BLaER1 treated with 17β-estradiol and CSF1 and Interleukin-3, amounts not matched to agents 10 nM and 100 nM (cell line): ENCODE measurements at regions not wholly inside any gene's neighbourhood (a gene's known extent, or its start where the extent isn't known, plus 50 kb on each side); places are given as distances from the start of the nearest gene placed in this dataset.
"Not testable (repeated sequence)": the region's sequence is repeated elsewhere in the genome, so short reads cannot be mapped to it uniquely, and the experiment has no call there.

Experiments used
- H3K27ac ChIP-seq, 11 experiments: shearing (Covaris generic); formaldehyde crosslinking; 2 replicates each; pipeline ENCODE4 v1.8.1; 2022
- H3K27me3 ChIP-seq, 11 experiments: shearing (Covaris generic); formaldehyde crosslinking; 2 replicates each; pipeline ENCODE4 v1.8.1; 2022
- H3K36me3 ChIP-seq, 11 experiments: shearing (Covaris generic); formaldehyde crosslinking; 2 replicates each; pipeline ENCODE4 v1.8.1; 2022
- H3K4me1 ChIP-seq, 10 experiments: shearing (Covaris generic); formaldehyde crosslinking; 2 replicates each; pipeline ENCODE4 v1.8.1; 2022
- H3K4me2 ChIP-seq, 11 experiments: shearing (Covaris generic); formaldehyde crosslinking; 2 replicates each; pipeline ENCODE4 v1.8.1; 2022
- H3K4me3 ChIP-seq, 10 experiments: shearing (Covaris generic); formaldehyde crosslinking; 2 replicates each; pipeline ENCODE4 v1.8.1; 2022
- H3K9ac ChIP-seq, 11 experiments: shearing (Covaris generic); formaldehyde crosslinking; 2 replicates each; pipeline ENCODE4 v1.8.1; 2022
- H3K9me3 ChIP-seq, 11 experiments: shearing (Covaris generic); formaldehyde crosslinking; replicated peaks in 1 of 11; 2 replicates each; pipeline ENCODE4 v1.8.1; 2022
- H4K20me1 ChIP-seq, 11 experiments: shearing (Covaris generic); formaldehyde crosslinking; 2 replicates each; pipeline ENCODE4 v1.8.1; 2022
- Cebpa-rat ChIP-seq, 11 experiments: shearing (Covaris generic); IDR thresholded peaks; 2 replicates each; pipeline ENCODE4 v1.8.1; 2022

DNA sequence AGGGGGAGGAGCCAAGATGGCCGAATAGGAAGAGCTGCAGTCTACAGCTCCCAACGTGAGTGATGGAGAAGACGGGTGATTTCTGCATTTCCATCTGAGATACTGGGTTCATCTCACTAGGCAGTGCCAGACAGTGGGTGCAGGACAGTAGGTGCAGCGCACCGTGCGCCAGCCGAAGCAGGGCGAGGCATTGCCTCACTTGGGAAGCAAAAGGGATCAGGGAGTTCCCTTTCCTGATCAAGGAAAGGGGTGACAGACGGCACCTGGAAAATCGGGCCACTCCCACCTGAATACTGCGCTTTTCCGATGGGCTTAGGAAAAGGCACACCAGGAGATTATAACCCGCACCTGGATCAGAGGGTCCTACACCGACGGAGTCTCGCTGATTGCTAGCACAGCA is 121.1 kb upstream of the SESTD1 start:
- H3K9ac ChIP-seq, H4K20me1 ChIP-seq, H3K4me2 ChIP-seq, H3K4me1 ChIP-seq, H3K27me3 ChIP-seq, H3K27ac ChIP-seq, H3K4me3 ChIP-seq, H3K36me3 ChIP-seq: not testable (repeated sequence)
- peaks cover 0 to 15% (median 6%) of the 10 kb centered on the region in 11 experiments; a peak in 14 of 22 replicates for H3K9me3 ChIP-seq

GRCh38 chr2:179383975-179384374 is 119.3 kb upstream of the SESTD1 start:
- TF ChIP-seq Cebpa-rat (IDR thresholded peaks at IDR 0.05) = no peak
- Histone ChIP-seq H3K9me3 (peaks cover 0 to 15% (median 6%) of the 10 kb centered on the region in 11 experiments; a peak in 14 of 22 replicates), H4K20me1 (no peaks in the 10 kb centered on the region), H3K4me2 (no peak overlapping the region), H3K27ac (no peak overlapping the region), H3K36me3 (no peaks in the 10 kb centered on the region), H3K27me3 (no peaks in the 10 kb centered on the region), H3K9ac (no peak overlapping the region), H3K4me3 (no peak overlapping the region), H3K4me1 (no peaks in the 10 kb centered on the region)

GRCh38 chr2:179377296-179377695 is 112.7 kb upstream of the SESTD1 start:
- Histone ChIP-seq H3K4me1 (no peaks in the 10 kb centered on the region), H3K36me3 (no peaks in the 10 kb centered on the region), H3K4me3 (no peak overlapping the region), H4K20me1 (no peaks in the 10 kb centered on the region), H3K9ac (no peak overlapping the region), H3K27me3 (no peaks in the 10 kb centered on the region), H3K9me3 (no peaks in the 10 kb centered on the region; a peak in 2 of 22 replicates), H3K4me2 (no peak overlapping the region), H3K27ac (no peak overlapping the region)
- TF ChIP-seq Cebpa-rat (IDR thresholded peaks at IDR 0.05) = no peak

- Histone ChIP-seq H3K4me2 (no peak overlapping the region), H3K9ac (no peak overlapping the region), H3K9me3 (no peaks in the 10 kb centered on the region; a peak in 2 of 22 replicates), H3K4me1 (no peaks in the 10 kb centered on the region), H3K4me3 (no peak overlapping the region), H4K20me1 (no peaks in the 10 kb centered on the region), H3K36me3 (no peaks in the 10 kb centered on the region), H3K27ac (no peak overlapping the region), H3K27me3 (no peaks in the 10 kb centered on the region)
- TF ChIP-seq Cebpa-rat (IDR thresholded peaks at IDR 0.05) = no peak
These were observed 112.2 kb upstream of the SESTD1 start for GRCh38 chr2:179376881-179377280.

DNA sequence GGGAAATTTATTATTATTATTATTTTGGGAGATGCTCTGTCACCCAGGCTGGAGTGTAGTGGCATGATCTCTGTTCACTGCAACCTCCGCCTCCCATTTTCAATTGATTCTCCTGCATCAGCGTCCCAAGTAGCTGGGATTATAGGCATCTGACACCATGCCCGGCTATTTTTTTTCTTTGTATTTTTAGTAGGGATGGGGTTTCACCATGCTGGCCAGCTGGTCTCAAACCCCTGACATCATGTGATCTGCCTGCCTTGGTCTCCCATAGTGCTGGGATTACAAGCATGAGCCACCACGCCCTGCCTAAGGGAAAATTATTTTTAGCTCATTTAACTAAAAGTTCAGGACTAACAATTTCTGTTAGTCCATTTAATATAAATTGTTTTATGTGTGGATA is 109.2 kb upstream of the SESTD1 start:
- no peaks in the 10 kb centered on the region; a peak in 2 of 22 replicates for H3K9me3 ChIP-seq
- H3K4me3 ChIP-seq = no peak overlapping the region
- no peak overlapping the region for H3K9ac ChIP-seq
- peaks cover 0 to 9% (median 0%) of the 10 kb centered on the region in 10 experiments; a peak in 3 of 20 replicates for H3K4me1 ChIP-seq
- H3K27ac ChIP-seq = no peak overlapping the region
- H3K27me3 ChIP-seq = no peaks in the 10 kb centered on the region
- H3K4me2 ChIP-seq = no peak overlapping the region
- H4K20me1 ChIP-seq = no peaks in the 10 kb centered on the region
- no peaks in the 10 kb centered on the region for H3K36me3 ChIP-seq
- TF ChIP-seq Cebpa-rat (IDR thresholded peaks at IDR 0.05) = no peak

DNA sequence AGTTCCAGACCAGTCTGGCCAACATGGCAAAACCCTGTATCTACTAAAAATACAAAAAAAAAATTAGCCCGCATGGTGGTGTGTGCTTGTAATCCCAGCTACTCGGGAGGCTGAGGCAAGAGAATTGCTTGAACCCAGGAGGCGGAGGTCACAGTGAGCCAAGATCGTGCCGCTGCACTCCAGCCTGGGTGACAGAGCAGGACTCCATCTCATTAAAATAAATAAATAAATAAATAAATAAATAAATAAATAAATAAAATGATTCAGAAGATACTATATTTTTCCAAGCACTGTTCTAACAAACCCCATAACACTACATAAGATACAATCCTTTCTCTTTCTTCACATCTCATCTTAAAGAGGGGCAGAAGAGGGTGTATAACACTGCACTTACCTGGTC is 100.9 kb upstream of the SESTD1 start:
- H3K4me2 ChIP-seq, H3K27ac ChIP-seq, H3K27me3 ChIP-seq, H3K9ac ChIP-seq, H3K36me3 ChIP-seq, H3K4me1 ChIP-seq, H3K9me3 ChIP-seq, H3K4me3 ChIP-seq, H4K20me1 ChIP-seq: not testable (repeated sequence)

DNA sequence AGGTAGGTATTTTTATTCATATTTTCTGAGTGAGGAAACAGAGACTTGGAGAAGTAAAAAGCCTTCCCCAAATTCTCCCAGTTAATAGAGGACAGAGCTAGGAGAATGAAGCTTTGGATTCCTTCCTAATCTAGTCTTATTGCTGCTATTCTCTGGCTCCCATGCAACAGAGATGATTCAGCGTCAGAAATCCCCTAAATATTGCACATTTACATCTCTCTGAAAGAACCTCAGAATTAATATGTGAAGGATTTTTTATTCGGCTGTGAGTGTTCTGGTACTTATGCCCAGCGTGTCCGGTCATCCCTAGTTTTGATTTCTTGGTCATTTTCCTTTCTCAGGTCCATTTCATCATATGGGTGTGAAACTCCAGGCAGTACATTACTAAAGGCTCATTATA is 91.2 kb upstream of the SESTD1 start:
- H3K4me3 ChIP-seq = no peak overlapping the region
- TF ChIP-seq Cebpa-rat (IDR thresholded peaks at IDR 0.05) = no peak
- H3K9ac ChIP-seq = no peak overlapping the region
- peaks cover 0 to 3% (median 0%) of the 10 kb centered on the region in 10 experiments; a peak in 1 of 20 replicates for H3K4me1 ChIP-seq
- H4K20me1 ChIP-seq = no peaks in the 10 kb centered on the region
- H3K27ac ChIP-seq = no peak overlapping the region
- no peaks in the 10 kb centered on the region for H3K27me3 ChIP-seq
- H3K4me2 ChIP-seq = no peak overlapping the region
- no peaks in the 10 kb centered on the region for H3K9me3 ChIP-seq
- H3K36me3 ChIP-seq = no peaks in the 10 kb centered on the region

GRCh38 chr2:179354739-179355537 is 90.3 kb upstream of the SESTD1 start:
- Histone ChIP-seq H3K9ac (no peak overlapping the region), H4K20me1 (no peaks in the 10 kb centered on the region), H3K9me3 (no peaks in the 10 kb centered on the region), H3K27ac (no peak overlapping the region), H3K4me1 (peaks cover 4 to 8% (median 7%) of the 10 kb centered on the region in 10 experiments; a peak in 15 of 20 replicates), H3K36me3 (no peaks in the 10 kb centered on the region), H3K4me3 (no peak overlapping the region), H3K27me3 (no peaks in the 10 kb centered on the region), H3K4me2 (no peak overlapping the region)
- no peak for TF ChIP-seq Cebpa-rat (IDR thresholded peaks at IDR 0.05)

GRCh38 chr2:179354296-179354695 is 89.7 kb upstream of the SESTD1 start:
- no peak for TF ChIP-seq Cebpa-rat (IDR thresholded peaks at IDR 0.05)
- peaks cover 4 to 14% (median 13%) of the 10 kb centered on the region in 10 experiments; a peak in 15 of 20 replicates for H3K4me1 ChIP-seq
- H3K27me3 ChIP-seq = no peaks in the 10 kb centered on the region

GRCh38 chr2:179352181-179352580 is 87.5 kb upstream of the SESTD1 start:
- no peaks in the 10 kb centered on the region for H3K9me3 ChIP-seq
- H3K4me3 ChIP-seq = no peak overlapping the region
- no peak overlapping the region for H3K27ac ChIP-seq
- TF ChIP-seq Cebpa-rat (IDR thresholded peaks at IDR 0.05) = no peak
- H3K4me1 ChIP-seq = peaks cover 4 to 20% (median 16%) of the 10 kb centered on the region in 10 experiments; a peak in 15 of 20 replicates
- no peak overlapping the region for H3K9ac ChIP-seq
- H3K27me3 ChIP-seq = no peaks in the 10 kb centered on the region
- no peaks in the 10 kb centered on the region for H3K36me3 ChIP-seq
- no peak overlapping the region for H3K4me2 ChIP-seq
- no peaks in the 10 kb centered on the region for H4K20me1 ChIP-seq

More at GRCh38 chr2:179354296-179354695, 89.7 kb upstream of the SESTD1 start:
- Histone ChIP-seq H3K4me3 (no peak overlapping the region), H3K27ac (no peak overlapping the region), H3K9me3 (no peaks in the 10 kb centered on the region), H4K20me1 (no peaks in the 10 kb centered on the region), H3K36me3 (no peaks in the 10 kb centered on the region), H3K4me2 (no peak overlapping the region), H3K9ac (no peak overlapping the region)
